Muscle layer of duodenum (tissue), 2 donors: ENCODE measurements at regions not wholly inside any gene's neighbourhood (a gene's known extent, or its start where the extent isn't known, plus 50 kb on each side); places are given as distances from the start of the nearest gene placed in this dataset.

Experiments used
- H3K27ac ChIP-seq: one replicate; pipeline ENCODE4 v1.7.0; 2013; ENCODE audit warnings: mild to moderate bottlenecking, low read length
- H3K27me3 ChIP-seq: one replicate; pipeline ENCODE4 v1.7.0; 2013; ENCODE audit warnings: low read depth, mild to moderate bottlenecking, control low read depth, low read length
- H3K36me3 ChIP-seq, 2 donors: one replicate each; pipeline ENCODE4 v1.7.0; 2013; ENCODE audit warnings: low read length in 2 of 2, control low read depth in 1 of 2, mild to moderate bottlenecking in 1 of 2; ENCODE audit not compliant: insufficient read depth in 2 of 2, control insufficient read depth in 1 of 2
- H3K4me1 ChIP-seq, 2 donors: one replicate each; pipeline ENCODE4 v1.7.0; 2013; ENCODE audit warnings: low read length in 2 of 2, mild to moderate bottlenecking in 2 of 2, control low read depth in 1 of 2, moderate library complexity in 1 of 2; ENCODE audit not compliant: insufficient read depth in 2 of 2, control insufficient read depth in 1 of 2
- H3K4me3 ChIP-seq, 2 donors: one replicate each; pipeline ENCODE4 v1.7.0; 2013; ENCODE audit warnings: low read length in 2 of 2, low read depth in 1 of 2, mild to moderate bottlenecking in 1 of 2
- H3K9me3 ChIP-seq, 2 donors: one replicate each; pipeline ENCODE4 v1.7.0; 2013; ENCODE audit warnings: low read length in 2 of 2, control low read depth in 1 of 2, mild to moderate bottlenecking in 1 of 2; ENCODE audit not compliant: control insufficient read depth in 1 of 2
- donor health status: healthy.

DNA sequence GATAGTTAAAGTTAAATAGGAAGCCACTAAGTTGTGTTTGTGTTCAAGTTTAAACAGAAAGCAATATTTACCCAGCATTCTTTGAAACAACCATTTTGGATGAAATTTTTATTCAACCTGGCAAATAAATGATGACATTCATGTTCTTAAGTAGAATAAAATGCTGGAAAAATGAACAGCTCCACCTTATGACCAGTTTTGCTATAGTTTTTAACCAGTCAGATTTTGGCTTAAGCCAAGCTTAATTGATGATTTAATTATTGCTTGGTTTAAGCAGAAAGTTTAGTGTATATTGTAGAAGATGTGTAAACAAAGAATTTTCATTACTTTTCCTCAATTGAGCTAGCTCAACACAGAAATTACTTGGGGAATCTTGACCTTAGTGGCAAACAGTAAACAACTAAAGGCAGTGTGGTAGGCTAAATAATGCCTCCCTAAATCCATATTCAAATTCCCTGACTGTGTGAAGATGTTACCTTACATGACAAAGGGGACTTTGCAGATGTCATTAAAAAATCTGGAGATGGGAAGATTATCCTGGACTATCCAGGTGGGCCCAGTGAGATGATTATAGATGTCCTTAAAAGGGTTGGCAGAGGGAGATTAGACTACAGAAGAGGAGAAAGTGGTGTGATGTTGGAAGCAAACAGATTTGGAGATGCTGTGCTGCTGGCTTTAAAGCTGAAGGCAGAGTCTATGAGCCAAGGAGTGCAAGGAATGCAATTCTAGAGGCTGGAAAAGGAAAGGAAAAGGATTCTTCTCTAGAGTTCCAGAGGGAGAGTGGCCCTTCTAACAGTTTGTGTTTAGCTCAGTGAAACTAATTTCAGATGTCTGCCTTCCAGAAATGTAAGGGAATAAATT, 448.6 kb upstream of the GOLIM4 start:
- Histone ChIP-seq H3K36me3 (no peaks in the 10 kb centered on the region), H3K27ac (no peak overlapping the region), H3K9me3 (no peaks in the 10 kb centered on the region), H3K4me3 (no peak overlapping the region), H3K4me1 (peaks cover 0 to 10% of the 10 kb centered on the region in 2 donors), H3K27me3 (no peaks in the 10 kb centered on the region)

DNA sequence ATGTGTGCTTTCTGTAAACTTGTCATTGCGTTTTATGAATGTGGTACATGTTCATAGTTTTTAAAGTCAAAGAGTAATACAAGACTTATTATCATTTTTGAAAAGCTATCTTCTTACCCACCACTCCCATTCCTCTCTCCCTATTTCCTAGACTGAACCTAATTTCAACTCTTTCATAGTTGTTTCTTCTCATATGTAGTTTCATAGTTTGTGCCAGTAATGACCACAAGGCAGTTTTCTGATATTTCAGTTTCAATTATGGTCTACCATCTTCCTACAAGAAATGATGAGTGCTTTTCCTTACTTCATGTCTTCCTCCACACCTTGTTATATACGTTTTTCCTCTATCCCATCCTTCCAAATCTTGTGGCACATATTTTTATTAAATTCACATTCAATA, 445.0 kb upstream of the GOLIM4 start:
- no peaks in the 10 kb centered on the region for H3K9me3 ChIP-seq
- no peak overlapping the region for H3K4me3 ChIP-seq
- H3K36me3 ChIP-seq: no peaks in the 10 kb centered on the region
- H3K27ac ChIP-seq: no peak overlapping the region
- no peaks in the 10 kb centered on the region for H3K27me3 ChIP-seq
- H3K4me1 ChIP-seq: peaks cover 0 to 2% of the 10 kb centered on the region in 2 donors

- Histone ChIP-seq H3K9me3 (no peaks in the 10 kb centered on the region), H3K27me3 (no peaks in the 10 kb centered on the region), H3K4me1 (no peaks in the 10 kb centered on the region), H3K4me3 (no peak overlapping the region), H3K36me3 (no peaks in the 10 kb centered on the region), H3K27ac (no peak overlapping the region)
Observed at GRCh38 chr3:168539909-168540308, 444.2 kb upstream of the GOLIM4 start.

DNA sequence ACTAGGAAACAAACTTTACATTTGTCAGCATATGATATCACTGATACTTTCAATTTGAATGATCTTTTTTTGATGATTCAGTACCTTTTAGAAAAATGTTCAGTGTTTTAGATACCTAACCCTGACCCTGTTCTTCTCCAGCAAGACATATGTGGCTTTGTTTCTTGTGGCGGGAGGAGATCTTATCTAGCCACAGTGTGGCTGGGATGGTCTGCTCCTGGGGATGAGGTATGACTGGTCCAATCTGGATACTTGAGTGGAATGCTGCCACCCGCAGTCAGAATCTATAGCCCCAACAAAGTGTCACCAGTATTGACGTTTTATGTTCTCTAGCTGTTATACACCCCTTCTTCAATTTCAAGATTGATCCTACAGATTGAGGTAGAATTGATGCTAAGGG, 439.0 kb upstream of the GOLIM4 start:
- Histone ChIP-seq H3K27me3 (no peaks in the 10 kb centered on the region), H3K36me3 (no peaks in the 10 kb centered on the region), H3K9me3 (no peaks in the 10 kb centered on the region), H3K4me1 (no peaks in the 10 kb centered on the region), H3K27ac (no peak overlapping the region), H3K4me3 (no peak overlapping the region)

DNA sequence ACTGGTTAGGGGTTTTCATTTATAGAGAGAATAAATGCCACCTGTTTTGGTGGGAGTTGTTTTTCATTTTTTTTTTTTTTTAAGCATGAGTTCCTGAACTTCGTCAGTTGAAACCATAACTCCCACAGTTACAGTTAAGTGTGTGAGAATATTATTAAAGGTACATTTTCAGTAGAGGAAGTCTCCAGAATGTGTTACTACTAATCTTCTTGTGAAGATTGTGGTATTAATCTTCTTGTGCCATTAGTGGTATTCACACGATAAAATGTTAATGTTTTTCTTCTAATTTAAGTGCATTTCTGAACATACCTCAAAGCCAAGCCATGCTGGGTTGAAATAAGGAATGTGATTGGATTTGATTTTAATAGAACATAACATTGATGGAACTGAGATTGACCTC, 437.9 kb upstream of the GOLIM4 start:
- H3K9me3 ChIP-seq: no peaks in the 10 kb centered on the region
- H3K4me1 ChIP-seq: no peaks in the 10 kb centered on the region
- H3K4me3 ChIP-seq: no peak overlapping the region
- no peaks in the 10 kb centered on the region for H3K36me3 ChIP-seq
- no peak overlapping the region for H3K27ac ChIP-seq
- H3K27me3 ChIP-seq: no peaks in the 10 kb centered on the region

DNA sequence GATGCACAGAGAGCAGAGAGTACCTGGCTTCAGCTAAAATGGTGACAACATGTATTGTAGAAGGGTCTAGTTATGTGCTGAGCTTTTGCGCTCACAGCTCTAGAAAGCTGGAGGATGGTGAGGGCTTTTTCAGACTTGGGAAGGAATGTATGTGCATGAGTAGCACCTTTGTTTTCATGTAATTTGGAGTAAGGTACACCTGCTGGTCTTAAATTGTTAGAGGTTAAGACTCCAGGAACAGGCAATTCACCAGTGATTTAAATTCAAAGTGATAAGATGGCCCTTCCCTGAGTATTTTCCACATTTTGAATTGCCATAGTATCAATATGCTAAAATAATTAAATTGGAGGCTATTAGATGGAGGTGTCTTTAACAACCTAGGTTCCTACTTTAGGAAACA, 436.4 kb upstream of the GOLIM4 start:
- Histone ChIP-seq H3K36me3 (no peaks in the 10 kb centered on the region), H3K27ac (no peak overlapping the region), H3K4me1 (no peaks in the 10 kb centered on the region), H3K27me3 (no peaks in the 10 kb centered on the region), H3K4me3 (no peak overlapping the region), H3K9me3 (no peaks in the 10 kb centered on the region)

- Histone ChIP-seq H3K36me3 (no peaks in the 10 kb centered on the region), H3K9me3 (no peaks in the 10 kb centered on the region), H3K27ac (no peak overlapping the region), H3K27me3 (no peaks in the 10 kb centered on the region), H3K4me3 (no peak overlapping the region), H3K4me1 (no peaks in the 10 kb centered on the region)
Observed at GRCh38 chr3:168531116-168531515, 435.4 kb upstream of the GOLIM4 start.

DNA sequence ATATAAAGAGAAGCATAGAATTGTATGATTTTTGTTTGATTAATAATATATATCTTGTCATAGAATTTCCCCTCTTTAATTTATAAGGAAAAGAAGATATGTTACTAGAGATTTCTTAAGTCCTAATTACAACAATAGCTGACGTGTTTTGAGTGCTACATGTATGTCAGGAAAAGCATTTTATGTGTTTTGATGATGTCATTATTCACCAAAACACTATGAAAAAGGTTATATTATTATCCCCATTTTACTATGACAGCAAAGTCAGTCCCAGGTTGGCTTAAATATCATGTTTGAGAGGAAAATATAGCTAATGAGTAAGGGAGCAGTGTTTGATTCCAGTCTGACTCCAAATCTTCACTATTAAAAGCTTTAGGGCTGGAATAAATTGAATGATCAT, 428.4 kb upstream of the GOLIM4 start:
- H3K36me3 ChIP-seq: no peaks in the 10 kb centered on the region
- no peaks in the 10 kb centered on the region for H3K9me3 ChIP-seq
- H3K4me3 ChIP-seq: no peak overlapping the region
- no peaks in the 10 kb centered on the region for H3K4me1 ChIP-seq
- no peaks in the 10 kb centered on the region for H3K27me3 ChIP-seq
- no peak overlapping the region for H3K27ac ChIP-seq

DNA sequence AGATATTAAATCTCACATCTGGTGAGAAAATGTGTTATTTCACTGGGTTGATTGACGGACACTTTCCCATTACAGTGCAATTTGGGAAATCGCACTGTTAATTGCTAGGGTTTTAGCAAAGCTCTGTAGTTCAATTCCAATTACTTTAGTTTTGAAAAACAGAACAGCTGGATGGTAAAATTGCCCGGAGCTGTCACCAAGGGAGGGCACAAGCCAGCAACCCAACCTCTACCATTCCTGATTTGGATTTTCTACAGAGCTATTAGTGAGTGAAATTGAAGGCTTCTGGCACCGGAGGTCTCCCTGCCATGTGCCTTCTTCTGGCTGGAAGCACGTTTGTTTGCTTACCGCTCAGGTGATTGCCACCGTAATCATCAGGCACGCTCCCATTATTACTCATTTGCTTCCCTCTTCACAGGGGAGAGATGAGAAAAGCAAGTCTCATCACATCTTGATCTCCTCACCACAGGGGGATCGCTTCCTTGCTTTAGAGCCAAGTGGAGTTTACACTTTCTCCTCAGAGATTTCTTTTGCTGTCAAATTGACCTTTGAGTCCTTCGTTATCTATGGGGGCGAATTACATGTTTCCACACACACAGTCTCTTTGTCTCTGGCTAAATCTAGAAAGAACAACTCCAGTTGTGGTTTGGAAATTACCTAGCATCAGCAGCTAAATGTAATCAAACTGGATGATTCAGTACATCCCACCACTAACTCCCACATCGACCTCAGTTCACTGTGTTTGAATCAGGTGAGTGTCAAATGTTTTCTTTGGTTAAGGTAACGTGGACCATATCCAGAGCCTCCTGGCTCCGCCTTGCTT, 421.7 kb upstream of the GOLIM4 start:
- Histone ChIP-seq H3K27ac (no peak overlapping the region), H3K9me3 (no peaks in the 10 kb centered on the region), H3K4me1 (no peaks in the 10 kb centered on the region), H3K27me3 (no peaks in the 10 kb centered on the region), H3K36me3 (no peaks in the 10 kb centered on the region), H3K4me3 (no peak overlapping the region)

DNA sequence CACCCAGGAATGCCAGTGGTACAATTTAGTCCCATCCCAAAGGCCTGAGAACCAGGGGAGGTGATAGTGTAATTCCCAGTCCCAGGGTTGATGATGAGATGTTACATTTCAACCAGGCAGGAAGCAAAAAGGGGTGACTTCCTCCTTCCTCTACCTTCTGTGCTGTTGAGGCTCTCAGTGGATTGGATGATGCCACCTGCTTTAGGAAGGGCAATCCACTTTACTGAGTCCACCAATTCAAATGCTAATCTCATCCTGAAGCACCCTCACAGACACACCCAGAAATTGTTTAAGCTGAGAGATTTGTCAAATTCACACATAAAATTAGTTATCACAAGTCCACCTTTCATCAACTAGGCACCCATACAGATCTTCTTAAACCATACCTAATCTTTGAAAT, 418.5 kb upstream of the GOLIM4 start:
- Histone ChIP-seq H3K36me3 (no peaks in the 10 kb centered on the region), H3K27ac (no peak overlapping the region), H3K4me3 (no peak overlapping the region), H3K27me3 (no peaks in the 10 kb centered on the region), H3K9me3 (no peaks in the 10 kb centered on the region), H3K4me1 (no peaks in the 10 kb centered on the region)

- no peaks in the 10 kb centered on the region for H3K36me3 ChIP-seq
- no peak overlapping the region for H3K4me3 ChIP-seq
- no peak overlapping the region for H3K27ac ChIP-seq
- H3K27me3 ChIP-seq: no peaks in the 10 kb centered on the region
- H3K4me1 ChIP-seq: no peaks in the 10 kb centered on the region
- H3K9me3 ChIP-seq: no peaks in the 10 kb centered on the region
Observed at GRCh38 chr3:168512802-168513201, 417.1 kb upstream of the GOLIM4 start.
